Mucosa of descending colon (tissue), 3 donors: ENCODE measurements at regions not wholly inside any gene's neighbourhood (a gene's known extent, or its start where the extent isn't known, plus 50 kb on each side); places are given as distances from the start of the nearest gene placed in this dataset.

ENCODE experiments used
- ATAC-seq: fragments of 200-7000 bp; cut with Tn5 transposase; one replicate; pipeline ENCODE4 v1.9.1; 2020; ENCODE audit warnings: mild to moderate bottlenecking, moderate library complexity
- DNase-seq, 3 donors: peaks; one replicate each; pipeline ENCODE4 v3.0.0-alpha.2; 2020
- H3K36me3 ChIP-seq: fragments of 200-600 bp; one replicate; pipeline ENCODE4 v1.8.0; 2021; ENCODE audit warnings: low read depth, mild to moderate bottlenecking
- H3K4me1 ChIP-seq: fragments of 200-600 bp; one replicate; pipeline ENCODE4 v1.8.0; 2021; ENCODE audit warnings: low read depth, mild to moderate bottlenecking
- H3K4me3 ChIP-seq: fragments of 200-600 bp; one replicate; pipeline ENCODE4 v1.8.0; 2021; ENCODE audit warnings: mild to moderate bottlenecking
- H3K9me3 ChIP-seq: fragments of 200-600 bp; one replicate; pipeline ENCODE4 v1.8.0; 2021; ENCODE audit warnings: mild to moderate bottlenecking
- CTCF ChIP-seq: fragments of 200-600 bp; IDR thresholded peaks from one replicate; pipeline ENCODE4 v1.8.0; 2022; ENCODE audit warnings: antibody characterized with exemption, mild to moderate bottlenecking
- intact Hi-C, 2 donors: fragments of 100-400 bp; cut with DNase I in 1 of 2; cut with micrococcal nuclease in 1 of 2; formaldehyde crosslinking; loops; one replicate each; pipeline versions ENCODE4 v1.11.0 to v1.11.1; 2022; cut with DNase I, micrococcal nuclease
- donor health status: DM: no; HTN: no; CAD: no; lungs with moderate emphysema.
- donor health status: DM: no; HTN: no; CAD: no.
- donor health status: DM: no; HTN: yes; CAD: no.

- H3K4me1 ChIP-seq: no peaks in the 10 kb centered on the region
- intact Hi-C loops: no loop called here
- ATAC-seq (no peak), DNase-seq (no peak)
- H3K4me3 ChIP-seq: no peak overlapping the region
- no peak for TF ChIP-seq CTCF
- no peaks in the 10 kb centered on the region for H3K36me3 ChIP-seq
- H3K9me3 ChIP-seq: peaks cover 8% of the 10 kb centered on the region
Measured at GRCh38 chr19:27744926-27745768, 1467.8 kb downstream of the UQCRFS1 start.

GRCh38 chr19:27742041-27742440 lies 1470.9 kb downstream of the UQCRFS1 start:
- TF ChIP-seq CTCF: no peak
- H3K9me3 ChIP-seq: peaks cover 22% of the 10 kb centered on the region
- DNase-seq (no peak), ATAC-seq (no peak)
- no peaks in the 10 kb centered on the region for H3K36me3 ChIP-seq
- H3K4me1 ChIP-seq: no peaks in the 10 kb centered on the region
- intact Hi-C loops: no loop called here
- H3K4me3 ChIP-seq: no peak overlapping the region

- ATAC-seq: no peak
- Histone ChIP-seq H3K36me3 (no peaks in the 10 kb centered on the region), H3K4me3 (no peak overlapping the region), H3K9me3 (peaks cover 25% of the 10 kb centered on the region), H3K4me1 (no peaks in the 10 kb centered on the region)
- intact Hi-C loops: no loop called here
- DNase-seq: no peak
- no peak for TF ChIP-seq CTCF
Measured at GRCh38 chr19:27741236-27741635, 1471.7 kb downstream of the UQCRFS1 start.

- H3K36me3 ChIP-seq: no peaks in the 10 kb centered on the region
- intact Hi-C loops: no loop called here
- DNase-seq: no peak
Measured at GRCh38 chr19:27740396-27740795, 1472.6 kb downstream of the UQCRFS1 start.

GRCh38 chr19:27738569-27739193 lies 1474.3 kb downstream of the UQCRFS1 start:
- H3K36me3 ChIP-seq: no peaks in the 10 kb centered on the region
- DNase-seq: no peak

More at GRCh38 chr19:27740396-27740795, 1472.6 kb downstream of the UQCRFS1 start:
- Histone ChIP-seq H3K9me3 (peaks cover 32% of the 10 kb centered on the region), H3K4me1 (no peaks in the 10 kb centered on the region), H3K4me3 (no peak overlapping the region)
- ATAC-seq: no peak
- no peak for TF ChIP-seq CTCF

More at GRCh38 chr19:27738569-27739193, 1474.3 kb downstream of the UQCRFS1 start:
- peaks cover 48% of the 10 kb centered on the region for H3K9me3 ChIP-seq
- H3K4me1 ChIP-seq: no peaks in the 10 kb centered on the region
- ATAC-seq: no peak
- intact Hi-C loops: no loop called here
- TF ChIP-seq CTCF: no peak
- H3K4me3 ChIP-seq: no peak overlapping the region
